Aorta (tissue), 5 donors: ENCODE measurements at regions not wholly inside any gene's neighbourhood (a gene's known extent, or its start where the extent isn't known, plus 50 kb on each side); places are given as distances from the start of the nearest gene placed in this dataset.

Experiments
- ATAC-seq: fragments of 200-7000 bp; cut with Tn5 transposase; one replicate; pipeline ENCODE4 v1.9.1; 2022; ENCODE audit warnings: moderate library complexity; ENCODE audit not compliant: low FRiP score
- DNase-seq, 2 donors: peaks; one replicate each; pipeline ENCODE4 v3.0.0-alpha.2; 2020
- H3K27ac ChIP-seq, 2 donors: one replicate each; pipeline ENCODE4 v1.5.1; 2013; ENCODE audit warnings: low read length in 2 of 2, mild to moderate bottlenecking in 2 of 2, moderate library complexity in 2 of 2, control low read depth in 1 of 2, inconsistent platforms in 1 of 2, low read depth in 1 of 2
- H3K27me3 ChIP-seq, 2 donors: one replicate each; pipeline ENCODE4 v1.6.1; 2013; ENCODE audit warnings: control low read depth in 1 of 2, low read length in 1 of 2, mild to moderate bottlenecking in 1 of 2, moderate library complexity in 1 of 2; ENCODE audit not compliant: insufficient read depth in 2 of 2, control insufficient read depth in 1 of 2
- H3K36me3 ChIP-seq, 2 donors: one replicate each; pipeline ENCODE4 v1.6.1; 2013; ENCODE audit warnings: control low read depth in 1 of 2, low read length in 1 of 2, mild to moderate bottlenecking in 1 of 2; ENCODE audit not compliant: insufficient read depth in 2 of 2, control insufficient read depth in 1 of 2
- H3K4me1 ChIP-seq, 2 donors: one replicate each; pipeline ENCODE4 v1.6.1; 2013; ENCODE audit warnings: low read length in 2 of 2, control low read depth in 1 of 2, mild to moderate bottlenecking in 1 of 2, moderate library complexity in 1 of 2; ENCODE audit not compliant: insufficient read depth in 2 of 2, control insufficient read depth in 1 of 2
- H3K4me3 ChIP-seq, 2 donors: one replicate each; pipeline ENCODE4 v1.5.1; 2013; ENCODE audit warnings: low read length in 2 of 2, control low read depth in 1 of 2, mild to moderate bottlenecking in 1 of 2
- H3K9me3 ChIP-seq: one replicate; pipeline ENCODE4 v1.6.1; 2013; ENCODE audit warnings: mild to moderate bottlenecking, low read length; ENCODE audit not compliant: control insufficient read depth
- WGBS, 2 donors: extraction: QIAGEN DNeasy Blood & Tissue Kit; methylation state at CpG; one replicate each; pipeline ENCODE4 v1.1.7; 2013; 5-methylcytosine and 5-hydroxymethylcytosine counted together
- intact Hi-C, 2 donors: fragments of 100-400 bp; cut with DNase I; formaldehyde crosslinking; loops; one replicate each; pipeline versions ENCODE4 v1.14.2 to v1.15.0; 2022
- donor health status: healthy with polysubstance abuse.
- donor health status: Bipolar disorder and iron deficiency.
- donor health status: DM: no; HTN: no; CAD: no.
- donor health status: DM: no; HTN: no; CAD: no.
- donor health status: DM: yes; HTN: yes; CAD: no.

GRCh38 chr6:62763125-62763912 is 447.9 kb upstream of the FKBP1C start:
- ATAC-seq (no peak), DNase-seq (no peak)
- Histone ChIP-seq H3K27me3 (no peaks in the 10 kb centered on the region), H3K9me3 (no peaks in the 10 kb centered on the region), H3K4me3 (no peak overlapping the region), H3K27ac (no peak overlapping the region), H3K4me1 (no peaks in the 10 kb centered on the region), H3K36me3 (no peaks in the 10 kb centered on the region)
- intact Hi-C loops: no loop called here
- WGBS, 2 donors: 56 to 71% methylated on average over 2 of the region's 2 CpGs

- Histone ChIP-seq H3K4me3 (no peak overlapping the region), H3K27ac (no peak overlapping the region), H3K27me3 (no peaks in the 10 kb centered on the region), H3K4me1 (no peaks in the 10 kb centered on the region), H3K36me3 (no peaks in the 10 kb centered on the region), H3K9me3 (no peaks in the 10 kb centered on the region)
- DNase-seq (no peak), ATAC-seq (no peak)
- 76% methylated on average over 1 of the region's 1 CpG for WGBS, 2 donors
- intact Hi-C loops: no loop called here
Observed at GRCh38 chr6:62746968-62747367, 460.9 kb upstream of the KHDRBS2 start.

GRCh38 chr6:62746161-62746560 is 460.1 kb upstream of the KHDRBS2 start:
- H3K27ac ChIP-seq: no peak overlapping the region
- no peaks in the 10 kb centered on the region for H3K36me3 ChIP-seq
- DNase-seq (no peak), ATAC-seq (no peak)
- no peaks in the 10 kb centered on the region for H3K4me1 ChIP-seq
- H3K27me3 ChIP-seq: no peaks in the 10 kb centered on the region
- intact Hi-C loops: no loop called here
- no peak overlapping the region for H3K4me3 ChIP-seq
- no peaks in the 10 kb centered on the region for H3K9me3 ChIP-seq

GRCh38 chr6:62740596-62740995 is 454.6 kb upstream of the KHDRBS2 start:
- H3K4me3 ChIP-seq: no peak overlapping the region
- no peaks in the 10 kb centered on the region for H3K36me3 ChIP-seq
- intact Hi-C loops: no loop called here
- ATAC-seq (peak; percentile 29), DNase-seq (peak in 1 of 2 donors; percentile 75)
- no peaks in the 10 kb centered on the region for H3K27me3 ChIP-seq
- H3K27ac ChIP-seq: no peak overlapping the region
- H3K4me1 ChIP-seq: no peaks in the 10 kb centered on the region
- WGBS, 2 donors: 84 to 93% methylated on average over 5 of the region's 5 CpGs
- peaks cover 3% of the 10 kb centered on the region for H3K9me3 ChIP-seq

GRCh38 chr6:62740171-62740570 is 454.1 kb upstream of the KHDRBS2 start:
- WGBS, 2 donors: 59 to 67% methylated on average over 2 of the region's 2 CpGs
- no peaks in the 10 kb centered on the region for H3K27me3 ChIP-seq
- peaks cover 3% of the 10 kb centered on the region for H3K9me3 ChIP-seq
- H3K4me3 ChIP-seq: no peak overlapping the region
- ATAC-seq (peak; percentile 22), DNase-seq (no peak)
- no peaks in the 10 kb centered on the region for H3K4me1 ChIP-seq
- intact Hi-C loops: no loop called here
- H3K36me3 ChIP-seq: no peaks in the 10 kb centered on the region
- H3K27ac ChIP-seq: no peak overlapping the region

GRCh38 chr6:62737792-62738191 is 451.8 kb upstream of the KHDRBS2 start:
- Histone ChIP-seq H3K27me3 (no peaks in the 10 kb centered on the region), H3K4me1 (no peaks in the 10 kb centered on the region), H3K4me3 (no peak overlapping the region), H3K27ac (no peak overlapping the region), H3K9me3 (peaks cover 3% of the 10 kb centered on the region), H3K36me3 (no peaks in the 10 kb centered on the region)
- WGBS, 2 donors: 74 to 76% methylated on average over 2 of the region's 2 CpGs
- ATAC-seq (no peak), DNase-seq (no peak)
- intact Hi-C loops: no loop called here

GRCh38 chr6:62721408-62721807 is 435.4 kb upstream of the KHDRBS2 start:
- H3K4me1 ChIP-seq: no peaks in the 10 kb centered on the region
- no peaks in the 10 kb centered on the region for H3K36me3 ChIP-seq
- no peak overlapping the region for H3K4me3 ChIP-seq
- H3K27me3 ChIP-seq: no peaks in the 10 kb centered on the region
- H3K27ac ChIP-seq: no peak overlapping the region
- DNase-seq (no peak), ATAC-seq (no peak)
- 57 to 62% methylated on average over 2 of the region's 2 CpGs for WGBS, 2 donors
- intact Hi-C loops: no loop called here
- no peaks in the 10 kb centered on the region for H3K9me3 ChIP-seq

GRCh38 chr6:62716719-62717118 is 430.7 kb upstream of the KHDRBS2 start:
- Histone ChIP-seq H3K4me3 (no peak overlapping the region), H3K27me3 (no peaks in the 10 kb centered on the region), H3K27ac (no peak overlapping the region), H3K9me3 (no peaks in the 10 kb centered on the region), H3K36me3 (no peaks in the 10 kb centered on the region), H3K4me1 (no peaks in the 10 kb centered on the region)
- DNase-seq: no peak
- intact Hi-C loops: no loop called here
- WGBS, 2 donors: 69 to 90% methylated on average over 3 of the region's 3 CpGs
- no peak for ATAC-seq

- H3K27me3 ChIP-seq: no peaks in the 10 kb centered on the region
- no peaks in the 10 kb centered on the region for H3K4me1 ChIP-seq
- ATAC-seq (no peak), DNase-seq (no peak)
- H3K4me3 ChIP-seq: no peak overlapping the region
- no peak overlapping the region for H3K27ac ChIP-seq
- intact Hi-C loops: no loop called here
- H3K36me3 ChIP-seq: no peaks in the 10 kb centered on the region
- H3K9me3 ChIP-seq: no peaks in the 10 kb centered on the region
Observed at GRCh38 chr6:62714112-62714511, 428.1 kb upstream of the KHDRBS2 start.
